HepG2 (cell line): ENCODE measurements at regions not wholly inside any gene's neighbourhood (a gene's known extent, or its start where the extent isn't known, plus 50 kb on each side); places are given as distances from the start of the nearest gene placed in this dataset.

Experiments
- AFF4 ChIP-seq: sonication (generic); formaldehyde crosslinking; IDR thresholded peaks from 2 replicates; pipeline ENCODE4 v1.4.0; 2020; ENCODE audit warnings: missing genetic modification reagents
- ARHGAP35 ChIP-seq: sonication (generic); formaldehyde crosslinking; IDR thresholded peaks from 2 replicates; pipeline ENCODE4 v1.9.0; 2022; ENCODE audit warnings: mild to moderate bottlenecking, inconsistent platforms, moderate library complexity, missing genetic modification reagents, borderline replicate concordance
- ARID3A ChIP-seq: IDR thresholded peaks from 2 replicates; pipeline ENCODE4 v1.6.1; 2012; ENCODE audit warnings: low read depth, low read length, improper control_type of control experiment
- ATF1 ChIP-seq: IDR thresholded peaks from 2 replicates; pipeline ENCODE4 v1.6.1; 2016; ENCODE audit warnings: mild to moderate bottlenecking, control low read depth
- ATF3 ChIP-seq: sonication (generic); formaldehyde crosslinking; IDR thresholded peaks from 2 replicates; pipeline ENCODE4 v1.4.0; 2020; ENCODE audit warnings: missing genetic modification reagents
- BATF2 ChIP-seq: sonication (generic); formaldehyde crosslinking; IDR thresholded peaks from 2 replicates; pipeline ENCODE4 v1.8.0; 2022; ENCODE audit warnings: mild to moderate bottlenecking, missing genetic modification reagents, moderate library complexity
- EP300 ChIP-seq, 3 experiments: sonication (generic) in 1 of 3; formaldehyde crosslinking in 1 of 3; IDR thresholded peaks; 2 replicates each; pipeline versions ENCODE4 v1.5.1 to v1.6.1; 2011 to 2020; ENCODE audit warnings: low read depth in 2 of 3, low read length in 2 of 3, borderline replicate concordance in 1 of 3, improper control_type of control experiment in 1 of 3, mild to moderate bottlenecking in 1 of 3, missing genetic modification reagents in 1 of 3, moderate library complexity in 1 of 3
- IKZF1 ChIP-seq: fragments of 450-650 bp; IDR thresholded peaks from 2 replicates; pipeline ENCODE4 v1.7.1; 2016
- KDM3A ChIP-seq: IDR thresholded peaks from 2 replicates; pipeline ENCODE4 v1.6.1; 2018; ENCODE audit warnings: low read depth, missing compliant biosample characterization
- KLF6 ChIP-seq: IDR thresholded peaks from 2 replicates; pipeline ENCODE4 v1.8.0; 2016; ENCODE audit warnings: missing biosample characterization, missing genetic modification reagents
- NAIF1 ChIP-seq: sonication (generic); formaldehyde crosslinking; IDR thresholded peaks from 2 replicates; pipeline ENCODE4 v1.5.0; 2020; ENCODE audit warnings: mild to moderate bottlenecking, missing genetic modification reagents, borderline replicate concordance
- NCOA5 ChIP-seq: sonication (generic); formaldehyde crosslinking; IDR thresholded peaks from 2 replicates; pipeline ENCODE4 v1.4.0; 2020; ENCODE audit warnings: missing genetic modification reagents
- PLRG1 ChIP-seq: fragments of 450-650 bp; conservative IDR thresholded peaks from 2 replicates; pipeline ENCODE4 v1.6.1; 2016
- RFXANK ChIP-seq: IDR thresholded peaks from 2 replicates; pipeline ENCODE4 v1.6.1; 2016
- SOX5 ChIP-seq: IDR thresholded peaks from 2 replicates; pipeline ENCODE4 v1.6.1; 2016; ENCODE audit warnings: borderline replicate concordance
- SRSF1 ChIP-seq: fragments of 200-400 bp; formaldehyde crosslinking; optimal IDR thresholded peaks from 2 replicates; pipeline ENCODE3; 2017; ENCODE audit warnings: mild to moderate bottlenecking, low read depth, low read length, moderate library complexity
- TAF15 ChIP-seq: fragments of 200-400 bp; formaldehyde crosslinking; IDR thresholded peaks from one replicate; pipeline ENCODE4 v1.6.1; 2018; ENCODE audit warnings: mild to moderate bottlenecking, low read depth, low read length; ENCODE audit not compliant: poor library complexity, severe bottlenecking
- ZBTB37 ChIP-seq: sonication (generic); formaldehyde crosslinking; IDR thresholded peaks from 2 replicates; pipeline ENCODE4 v1.4.0; 2020; ENCODE audit warnings: mild to moderate bottlenecking, missing genetic modification reagents
- ZFP62 ChIP-seq: sonication (generic); formaldehyde crosslinking; IDR thresholded peaks from 2 replicates; pipeline ENCODE4 v1.4.0; 2020; ENCODE audit warnings: missing genetic modification reagents
- ZNF12 ChIP-seq: sonication (generic); formaldehyde crosslinking; IDR thresholded peaks from 2 replicates; pipeline ENCODE4 v1.5.0; 2020; ENCODE audit warnings: missing genetic modification reagents
- ZNF251 ChIP-seq: sonication (generic); formaldehyde crosslinking; IDR thresholded peaks from 2 replicates; pipeline ENCODE4 v1.9.0; 2021; ENCODE audit warnings: mild to moderate bottlenecking, missing genetic modification reagents
- ZNF354B ChIP-seq: sonication (generic); formaldehyde crosslinking; IDR thresholded peaks from 2 replicates; pipeline ENCODE4 v1.8.0; 2022; ENCODE audit warnings: mild to moderate bottlenecking, missing genetic modification reagents
- ZNF616 ChIP-seq: sonication (generic); formaldehyde crosslinking; IDR thresholded peaks from 2 replicates; pipeline ENCODE4 v1.5.0; 2020; ENCODE audit warnings: low read depth, mild to moderate bottlenecking, missing genetic modification reagents
- ZNF670 ChIP-seq: sonication (generic); formaldehyde crosslinking; IDR thresholded peaks from 2 replicates; pipeline ENCODE4 v1.8.0; 2022; ENCODE audit warnings: mild to moderate bottlenecking, missing genetic modification reagents, borderline replicate concordance

GRCh38 chr17:72403713-72404209 is 282.9 kb downstream of the SOX9 start (continued):
- TF ChIP-seq ZBTB37 (CRISPR knock-in tag) (peak; percentile 74; the same call in 1 of the 2 replicates), ATF1 (CRISPR knock-in tag) (peak; percentile 78), RFXANK (0 out of 2 replicates have a peak, but pooled peaks have one; percentile 70), ZFP62 (CRISPR knock-in tag) (no peak), NCOA5 (CRISPR knock-in tag) (no peak), ZNF251 (CRISPR knock-in tag) (no peak), KDM3A (CRISPR knock-in tag) (peak; percentile 75; the same call in 1 of the 2 replicates), ZNF12 (no peak), ZNF670 (CRISPR knock-in tag) (no peak), NAIF1 (CRISPR knock-in tag) (no peak), EP300 (IDR thresholded peaks at IDR 0.05; ENCODE audit: low read depth in 2 of 2, low read length in 2 of 2) (peak; percentile 64 to 99; a peak in 3 of 4 replicates), EP300 (CRISPR knock-in tag; IDR thresholded peaks at IDR 0.05; ENCODE audit: borderline replicate concordance) (peak; percentile 98), SRSF1 (no peak), BATF2 (CRISPR knock-in tag) (no peak), ARID3A (peak; percentile 70; the same call in 1 of the 2 replicates), ZNF616 (CRISPR knock-in tag) (0 out of 2 replicates have a peak, but pooled peaks have one; percentile 20), ATF3 (peak; percentile 67), TAF15 (no peak), ARHGAP35 (no peak; the same call in 1 of the 2 replicates), PLRG1 (no peak), IKZF1 (no peak), SOX5 (CRISPR knock-in tag) (peak; percentile 99), AFF4 (peak; percentile 96), KLF6 (CRISPR knock-in tag) (0 out of 2 replicates have a peak, but pooled peaks have one; percentile 77), ZNF354B (peak; percentile 61; the same call in 1 of the 2 replicates)
